Esophagus muscularis mucosa (tissue), 3 donors: ENCODE measurements at regions not wholly inside any gene's neighbourhood (a gene's known extent, or its start where the extent isn't known, plus 50 kb on each side); places are given as distances from the start of the nearest gene placed in this dataset.

Experiments
- POLR2A ChIP-seq: fragments of 450-650 bp; IDR thresholded peaks from one replicate; pipeline ENCODE4 v1.6.1; 2017; ENCODE audit warnings: antibody characterized with exemption, moderate library complexity, mild to moderate bottlenecking, low read depth
- TF ChIP-seq, protein P1 (sequence below), 3 experiments: fragments of 200-600 bp in 2 of 3; fragments of 450-650 bp in 1 of 3; sonication (generic) in 2 of 3; IDR thresholded peaks; one replicate each; pipeline ENCODE4 v1.5.1; 2017 to 2019; ENCODE audit warnings: antibody characterized with exemption in 3 of 3, mild to moderate bottlenecking in 2 of 3, moderate library complexity in 1 of 3

- no peak for TF ChIP-seq POLR2A
- TF ChIP-seq, protein P1, sequence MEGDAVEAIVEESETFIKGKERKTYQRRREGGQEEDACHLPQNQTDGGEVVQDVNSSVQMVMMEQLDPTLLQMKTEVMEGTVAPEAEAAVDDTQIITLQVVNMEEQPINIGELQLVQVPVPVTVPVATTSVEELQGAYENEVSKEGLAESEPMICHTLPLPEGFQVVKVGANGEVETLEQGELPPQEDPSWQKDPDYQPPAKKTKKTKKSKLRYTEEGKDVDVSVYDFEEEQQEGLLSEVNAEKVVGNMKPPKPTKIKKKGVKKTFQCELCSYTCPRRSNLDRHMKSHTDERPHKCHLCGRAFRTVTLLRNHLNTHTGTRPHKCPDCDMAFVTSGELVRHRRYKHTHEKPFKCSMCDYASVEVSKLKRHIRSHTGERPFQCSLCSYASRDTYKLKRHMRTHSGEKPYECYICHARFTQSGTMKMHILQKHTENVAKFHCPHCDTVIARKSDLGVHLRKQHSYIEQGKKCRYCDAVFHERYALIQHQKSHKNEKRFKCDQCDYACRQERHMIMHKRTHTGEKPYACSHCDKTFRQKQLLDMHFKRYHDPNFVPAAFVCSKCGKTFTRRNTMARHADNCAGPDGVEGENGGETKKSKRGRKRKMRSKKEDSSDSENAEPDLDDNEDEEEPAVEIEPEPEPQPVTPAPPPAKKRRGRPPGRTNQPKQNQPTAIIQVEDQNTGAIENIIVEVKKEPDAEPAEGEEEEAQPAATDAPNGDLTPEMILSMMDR (IDR thresholded peaks at IDR 0.05), result no peak
Observed at GRCh38 chr18:29501952-29502351, 1325.0 kb upstream of the CDH2 start.
